GM23338 (cell line): ENCODE measurements at regions not wholly inside any gene's neighbourhood (a gene's known extent, or its start where the extent isn't known, plus 50 kb on each side); places are given as distances from the start of the nearest gene placed in this dataset.

Source experiments
- ATAC-seq: fragments of 200-7000 bp; cut with Tn5 transposase; 3 replicates; pipeline ENCODE4 v1.9.1; 2020
- DNase-seq: peaks from one replicate; pipeline ENCODE4 v3.0.0-alpha.2; 2015; ENCODE audit warnings: low spot score
- H2AFZ ChIP-seq: fragments of 200-600 bp; sonication (generic); 2 replicates; pipeline ENCODE4 v1.8.0; 2016; ENCODE audit warnings: antibody characterized with exemption, mild to moderate bottlenecking, moderate library complexity
- H3F3A ChIP-seq: fragments of 200-600 bp; sonication (generic); replicated peaks from 2 replicates; pipeline ENCODE4 v1.8.0; 2017; ENCODE audit warnings: antibody characterized with exemption, mixed run types, low read depth
- H3K27ac ChIP-seq: fragments of 200-600 bp; sonication (generic); 2 replicates; pipeline ENCODE4 v1.6.1; 2016; ENCODE audit warnings: low read depth
- H3K27me3 ChIP-seq: fragments of 200-600 bp; sonication (generic); 2 replicates; pipeline ENCODE4 v1.8.0; 2016; ENCODE audit warnings: mild to moderate bottlenecking, mixed run types, moderate library complexity; ENCODE audit not compliant: insufficient read depth
- H3K36me3 ChIP-seq: fragments of 200-600 bp; sonication (generic); 2 replicates; pipeline ENCODE4 v1.8.0; 2016; ENCODE audit warnings: mild to moderate bottlenecking; ENCODE audit not compliant: insufficient read depth
- H3K4me1 ChIP-seq: fragments of 200-600 bp; sonication (generic); 2 replicates; pipeline ENCODE4 v1.8.0; 2016; ENCODE audit warnings: mild to moderate bottlenecking, moderate library complexity; ENCODE audit not compliant: insufficient read depth
- H3K4me2 ChIP-seq: fragments of 200-600 bp; sonication (generic); 2 replicates; pipeline ENCODE4 v1.7.1; 2017; ENCODE audit warnings: mixed run types
- H3K4me3 ChIP-seq: fragments of 200-600 bp; sonication (generic); 2 replicates; pipeline ENCODE4 v1.6.1; 2016; ENCODE audit warnings: mixed run types
- H3K79me2 ChIP-seq: fragments of 200-600 bp; sonication (generic); replicated peaks from 2 replicates; pipeline ENCODE4 v1.8.0; 2017; ENCODE audit warnings: mild to moderate bottlenecking; ENCODE audit not compliant: insufficient read depth
- H3K9me2 ChIP-seq: fragments of 200-600 bp; sonication (generic); 2 replicates; pipeline ENCODE4 v1.8.0; 2017; ENCODE audit not compliant: insufficient read depth
- H4K20me1 ChIP-seq: fragments of 200-600 bp; sonication (generic); replicated peaks from 2 replicates; pipeline ENCODE4 v1.8.0; 2017; ENCODE audit warnings: mild to moderate bottlenecking; ENCODE audit not compliant: insufficient read depth
- H3K27ac Mint-ChIP-seq: 2 replicates; pipeline ENCODE4 v1.8.0; 2020; ENCODE audit warnings: inconsistent platforms, mild to moderate bottlenecking, moderate library complexity, mixed read lengths
- H3K27me3 Mint-ChIP-seq: 3 replicates; pipeline ENCODE4 v1.8.0; 2022; ENCODE audit warnings: low read depth, mild to moderate bottlenecking, moderate library complexity, mixed read lengths, inconsistent platforms; ENCODE audit not compliant: insufficient read depth, poor library complexity
- H3K36me3 Mint-ChIP-seq: 3 replicates; pipeline ENCODE4 v1.8.0; 2021; ENCODE audit warnings: low read depth, mild to moderate bottlenecking, inconsistent platforms, moderate library complexity, mixed read lengths
- H3K4me1 Mint-ChIP-seq: 3 replicates; pipeline ENCODE4 v1.8.0; 2020; ENCODE audit warnings: mild to moderate bottlenecking, inconsistent platforms, mixed read lengths
- H3K4me3 Mint-ChIP-seq: 3 replicates; pipeline ENCODE4 v1.8.0; 2021; ENCODE audit warnings: moderate library complexity, mild to moderate bottlenecking, inconsistent platforms, mixed read lengths
- H3K9me3 Mint-ChIP-seq: 3 replicates; pipeline ENCODE4 v1.8.0; 2020; ENCODE audit warnings: moderate library complexity, mild to moderate bottlenecking, inconsistent platforms, mixed read lengths
- EZH2 ChIP-seq: fragments of 200-600 bp; sonication (generic); IDR thresholded peaks from one replicate; pipeline ENCODE4 v1.8.0; 2017; ENCODE audit warnings: antibody characterized with exemption, mild to moderate bottlenecking, low read depth; ENCODE audit not compliant: unreplicated experiment
- POLR2AphosphoS5 ChIP-seq: IDR thresholded peaks from 2 replicates; pipeline ENCODE4 v1.6.1; 2016; ENCODE audit warnings: antibody characterized with exemption, low read depth
- STAT1 ChIP-seq: IDR thresholded peaks from one replicate; pipeline ENCODE4 v1.6.1; 2016; ENCODE audit warnings: antibody characterized with exemption; ENCODE audit not compliant: unreplicated experiment
- ZNF114 ChIP-seq: fragments of 250-450 bp; sonication (Bioruptor Pico); IDR thresholded peaks from 2 replicates; pipeline ENCODE4 v1.5.0; 2020; ENCODE audit warnings: mild to moderate bottlenecking, moderate library complexity
- TF ChIP-seq, protein P1 (sequence below): IDR thresholded peaks from one replicate; pipeline ENCODE4 v1.6.1; 2018; ENCODE audit warnings: antibody characterized with exemption; ENCODE audit not compliant: unreplicated experiment
- TF ChIP-seq, protein P2 (sequence below), 2 experiments: fragments of 200-600 bp in 1 of 2; sonication (generic) in 1 of 2; conservative IDR thresholded peaks; 2 replicates each; pipeline versions ENCODE4 v1.5.1 to v1.6.1; 2016 to 2017; ENCODE audit warnings: antibody characterized with exemption in 2 of 2, low read depth in 2 of 2, mild to moderate bottlenecking in 2 of 2, moderate library complexity in 1 of 2
- TF ChIP-seq, protein P3 (sequence below): IDR thresholded peaks from 2 replicates; pipeline ENCODE4 v1.6.1; 2016; ENCODE audit warnings: antibody characterized with exemption
- TF ChIP-seq, protein P4 (sequence below): fragments of 250-450 bp; sonication (Bioruptor Pico); IDR thresholded peaks from 2 replicates; pipeline ENCODE4 v1.5.0; 2020; ENCODE audit warnings: mild to moderate bottlenecking, moderate library complexity

DNA sequence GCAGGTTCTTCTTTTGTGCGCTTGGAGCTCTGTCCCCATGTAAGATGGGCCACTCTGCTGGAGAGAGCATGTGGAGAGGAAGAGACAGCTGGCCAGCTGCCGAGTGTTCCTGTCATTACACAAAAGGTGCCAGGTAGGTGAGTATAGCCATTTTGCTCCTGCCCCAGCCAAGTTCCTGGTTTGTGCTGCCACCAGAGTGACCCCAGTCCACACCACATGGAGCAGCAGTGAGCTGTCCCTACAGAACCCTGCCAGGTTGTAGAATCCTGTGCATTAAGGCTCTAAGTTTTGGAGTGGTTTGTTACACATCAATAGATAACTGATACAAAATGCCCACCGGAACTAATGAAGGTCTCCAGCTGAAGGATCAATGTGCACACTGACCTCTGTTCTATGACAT lies 84.6 kb upstream of the GHITM start:
- TF ChIP-seq STAT1, result no peak
- TF ChIP-seq, protein P1, sequence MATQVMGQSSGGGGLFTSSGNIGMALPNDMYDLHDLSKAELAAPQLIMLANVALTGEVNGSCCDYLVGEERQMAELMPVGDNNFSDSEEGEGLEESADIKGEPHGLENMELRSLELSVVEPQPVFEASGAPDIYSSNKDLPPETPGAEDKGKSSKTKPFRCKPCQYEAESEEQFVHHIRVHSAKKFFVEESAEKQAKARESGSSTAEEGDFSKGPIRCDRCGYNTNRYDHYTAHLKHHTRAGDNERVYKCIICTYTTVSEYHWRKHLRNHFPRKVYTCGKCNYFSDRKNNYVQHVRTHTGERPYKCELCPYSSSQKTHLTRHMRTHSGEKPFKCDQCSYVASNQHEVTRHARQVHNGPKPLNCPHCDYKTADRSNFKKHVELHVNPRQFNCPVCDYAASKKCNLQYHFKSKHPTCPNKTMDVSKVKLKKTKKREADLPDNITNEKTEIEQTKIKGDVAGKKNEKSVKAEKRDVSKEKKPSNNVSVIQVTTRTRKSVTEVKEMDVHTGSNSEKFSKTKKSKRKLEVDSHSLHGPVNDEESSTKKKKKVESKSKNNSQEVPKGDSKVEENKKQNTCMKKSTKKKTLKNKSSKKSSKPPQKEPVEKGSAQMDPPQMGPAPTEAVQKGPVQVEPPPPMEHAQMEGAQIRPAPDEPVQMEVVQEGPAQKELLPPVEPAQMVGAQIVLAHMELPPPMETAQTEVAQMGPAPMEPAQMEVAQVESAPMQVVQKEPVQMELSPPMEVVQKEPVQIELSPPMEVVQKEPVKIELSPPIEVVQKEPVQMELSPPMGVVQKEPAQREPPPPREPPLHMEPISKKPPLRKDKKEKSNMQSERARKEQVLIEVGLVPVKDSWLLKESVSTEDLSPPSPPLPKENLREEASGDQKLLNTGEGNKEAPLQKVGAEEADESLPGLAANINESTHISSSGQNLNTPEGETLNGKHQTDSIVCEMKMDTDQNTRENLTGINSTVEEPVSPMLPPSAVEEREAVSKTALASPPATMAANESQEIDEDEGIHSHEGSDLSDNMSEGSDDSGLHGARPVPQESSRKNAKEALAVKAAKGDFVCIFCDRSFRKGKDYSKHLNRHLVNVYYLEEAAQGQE, result no peak
- TF ChIP-seq, protein P2, sequence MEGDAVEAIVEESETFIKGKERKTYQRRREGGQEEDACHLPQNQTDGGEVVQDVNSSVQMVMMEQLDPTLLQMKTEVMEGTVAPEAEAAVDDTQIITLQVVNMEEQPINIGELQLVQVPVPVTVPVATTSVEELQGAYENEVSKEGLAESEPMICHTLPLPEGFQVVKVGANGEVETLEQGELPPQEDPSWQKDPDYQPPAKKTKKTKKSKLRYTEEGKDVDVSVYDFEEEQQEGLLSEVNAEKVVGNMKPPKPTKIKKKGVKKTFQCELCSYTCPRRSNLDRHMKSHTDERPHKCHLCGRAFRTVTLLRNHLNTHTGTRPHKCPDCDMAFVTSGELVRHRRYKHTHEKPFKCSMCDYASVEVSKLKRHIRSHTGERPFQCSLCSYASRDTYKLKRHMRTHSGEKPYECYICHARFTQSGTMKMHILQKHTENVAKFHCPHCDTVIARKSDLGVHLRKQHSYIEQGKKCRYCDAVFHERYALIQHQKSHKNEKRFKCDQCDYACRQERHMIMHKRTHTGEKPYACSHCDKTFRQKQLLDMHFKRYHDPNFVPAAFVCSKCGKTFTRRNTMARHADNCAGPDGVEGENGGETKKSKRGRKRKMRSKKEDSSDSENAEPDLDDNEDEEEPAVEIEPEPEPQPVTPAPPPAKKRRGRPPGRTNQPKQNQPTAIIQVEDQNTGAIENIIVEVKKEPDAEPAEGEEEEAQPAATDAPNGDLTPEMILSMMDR (conservative IDR thresholded peaks at IDR 0.05; ENCODE audit: low read depth in 2 of 2), result peak in 1 of 2 experiments; percentile 37; a peak in 2 of 4 replicates
- no peak for TF ChIP-seq ZNF114
- TF ChIP-seq POLR2AphosphoS5, result no peak
- TF ChIP-seq EZH2, result no peak
- TF ChIP-seq, protein P3, sequence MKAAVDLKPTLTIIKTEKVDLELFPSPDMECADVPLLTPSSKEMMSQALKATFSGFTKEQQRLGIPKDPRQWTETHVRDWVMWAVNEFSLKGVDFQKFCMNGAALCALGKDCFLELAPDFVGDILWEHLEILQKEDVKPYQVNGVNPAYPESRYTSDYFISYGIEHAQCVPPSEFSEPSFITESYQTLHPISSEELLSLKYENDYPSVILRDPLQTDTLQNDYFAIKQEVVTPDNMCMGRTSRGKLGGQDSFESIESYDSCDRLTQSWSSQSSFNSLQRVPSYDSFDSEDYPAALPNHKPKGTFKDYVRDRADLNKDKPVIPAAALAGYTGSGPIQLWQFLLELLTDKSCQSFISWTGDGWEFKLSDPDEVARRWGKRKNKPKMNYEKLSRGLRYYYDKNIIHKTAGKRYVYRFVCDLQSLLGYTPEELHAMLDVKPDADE, result no peak
- TF ChIP-seq, protein P4, sequence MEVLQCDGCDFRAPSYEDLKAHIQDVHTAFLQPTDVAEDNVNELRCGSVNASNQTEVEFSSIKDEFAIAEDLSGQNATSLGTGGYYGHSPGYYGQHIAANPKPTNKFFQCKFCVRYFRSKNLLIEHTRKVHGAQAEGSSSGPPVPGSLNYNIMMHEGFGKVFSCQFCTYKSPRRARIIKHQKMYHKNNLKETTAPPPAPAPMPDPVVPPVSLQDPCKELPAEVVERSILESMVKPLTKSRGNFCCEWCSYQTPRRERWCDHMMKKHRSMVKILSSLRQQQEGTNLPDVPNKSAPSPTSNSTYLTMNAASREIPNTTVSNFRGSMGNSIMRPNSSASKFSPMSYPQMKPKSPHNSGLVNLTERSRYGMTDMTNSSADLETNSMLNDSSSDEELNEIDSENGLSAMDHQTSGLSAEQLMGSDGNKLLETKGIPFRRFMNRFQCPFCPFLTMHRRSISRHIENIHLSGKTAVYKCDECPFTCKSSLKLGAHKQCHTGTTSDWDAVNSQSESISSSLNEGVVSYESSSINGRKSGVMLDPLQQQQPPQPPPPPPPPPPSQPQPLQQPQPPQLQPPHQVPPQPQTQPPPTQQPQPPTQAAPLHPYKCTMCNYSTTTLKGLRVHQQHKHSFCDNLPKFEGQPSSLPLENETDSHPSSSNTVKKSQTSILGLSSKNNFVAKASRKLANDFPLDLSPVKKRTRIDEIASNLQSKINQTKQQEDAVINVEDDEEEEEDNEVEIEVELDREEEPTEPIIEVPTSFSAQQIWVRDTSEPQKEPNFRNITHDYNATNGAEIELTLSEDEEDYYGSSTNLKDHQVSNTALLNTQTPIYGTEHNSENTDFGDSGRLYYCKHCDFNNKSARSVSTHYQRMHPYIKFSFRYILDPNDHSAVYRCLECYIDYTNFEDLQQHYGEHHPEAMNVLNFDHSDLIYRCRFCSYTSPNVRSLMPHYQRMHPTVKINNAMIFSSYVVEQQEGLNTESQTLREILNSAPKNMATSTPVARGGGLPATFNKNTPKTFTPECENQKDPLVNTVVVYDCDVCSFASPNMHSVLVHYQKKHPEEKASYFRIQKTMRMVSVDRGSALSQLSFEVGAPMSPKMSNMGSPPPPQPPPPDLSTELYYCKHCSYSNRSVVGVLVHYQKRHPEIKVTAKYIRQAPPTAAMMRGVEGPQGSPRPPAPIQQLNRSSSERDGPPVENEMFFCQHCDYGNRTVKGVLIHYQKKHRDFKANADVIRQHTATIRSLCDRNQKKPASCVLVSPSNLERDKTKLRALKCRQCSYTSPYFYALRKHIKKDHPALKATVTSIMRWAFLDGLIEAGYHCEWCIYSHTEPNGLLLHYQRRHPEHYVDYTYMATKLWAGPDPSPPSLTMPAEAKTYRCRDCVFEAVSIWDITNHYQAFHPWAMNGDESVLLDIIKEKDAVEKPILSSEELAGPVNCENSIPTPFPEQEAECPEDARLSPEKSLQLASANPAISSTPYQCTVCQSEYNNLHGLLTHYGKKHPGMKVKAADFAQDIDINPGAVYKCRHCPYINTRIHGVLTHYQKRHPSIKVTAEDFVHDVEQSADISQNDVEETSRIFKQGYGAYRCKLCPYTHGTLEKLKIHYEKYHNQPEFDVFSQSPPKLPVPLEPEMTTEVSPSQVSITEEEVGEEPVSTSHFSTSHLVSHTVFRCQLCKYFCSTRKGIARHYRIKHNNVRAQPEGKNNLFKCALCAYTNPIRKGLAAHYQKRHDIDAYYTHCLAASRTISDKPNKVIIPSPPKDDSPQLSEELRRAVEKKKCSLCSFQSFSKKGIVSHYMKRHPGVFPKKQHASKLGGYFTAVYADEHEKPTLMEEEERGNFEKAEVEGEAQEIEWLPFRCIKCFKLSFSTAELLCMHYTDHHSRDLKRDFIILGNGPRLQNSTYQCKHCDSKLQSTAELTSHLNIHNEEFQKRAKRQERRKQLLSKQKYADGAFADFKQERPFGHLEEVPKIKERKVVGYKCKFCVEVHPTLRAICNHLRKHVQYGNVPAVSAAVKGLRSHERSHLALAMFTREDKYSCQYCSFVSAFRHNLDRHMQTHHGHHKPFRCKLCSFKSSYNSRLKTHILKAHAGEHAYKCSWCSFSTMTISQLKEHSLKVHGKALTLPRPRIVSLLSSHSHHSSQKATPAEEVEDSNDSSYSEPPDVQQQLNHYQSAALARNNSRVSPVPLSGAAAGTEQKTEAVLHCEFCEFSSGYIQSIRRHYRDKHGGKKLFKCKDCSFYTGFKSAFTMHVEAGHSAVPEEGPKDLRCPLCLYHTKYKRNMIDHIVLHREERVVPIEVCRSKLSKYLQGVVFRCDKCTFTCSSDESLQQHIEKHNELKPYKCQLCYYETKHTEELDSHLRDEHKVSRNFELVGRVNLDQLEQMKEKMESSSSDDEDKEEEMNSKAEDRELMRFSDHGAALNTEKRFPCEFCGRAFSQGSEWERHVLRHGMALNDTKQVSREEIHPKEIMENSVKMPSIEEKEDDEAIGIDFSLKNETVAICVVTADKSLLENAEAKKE, result no peak
- H3K4me3 ChIP-seq, result no peak overlapping the region
- H3K4me2 ChIP-seq, result no peak overlapping the region
- no peak overlapping the region for H3K4me3 Mint-ChIP-seq
- no peaks in the 10 kb centered on the region for H3K36me3 ChIP-seq
- H3K27ac ChIP-seq, result no peak overlapping the region
- H3K36me3 Mint-ChIP-seq, result no peaks in the 10 kb centered on the region
- H3K79me2 ChIP-seq, result no peaks in the 10 kb centered on the region
- H3K9me2 ChIP-seq, result no peaks in the 10 kb centered on the region
- H4K20me1 ChIP-seq, result no peaks in the 10 kb centered on the region
- H3K4me1 Mint-ChIP-seq, result peaks cover 15% of the 10 kb centered on the region; the same call in 2 of the 3 replicates
- no peaks in the 10 kb centered on the region for H3K27me3 ChIP-seq
- no peak overlapping the region for H3K27ac Mint-ChIP-seq
- no peaks in the 10 kb centered on the region for H3K27me3 Mint-ChIP-seq
- ATAC-seq, result peak; percentile 77
- no peaks in the 10 kb centered on the region for H3F3A ChIP-seq
- no peak overlapping the region for H2AFZ ChIP-seq
- 0 out of 2 replicates have a peak, but pooled peaks cover 6% of the 10 kb centered on the region for H3K4me1 ChIP-seq
- no peaks in the 10 kb centered on the region; the same call in 1 of the 3 replicates for H3K9me3 Mint-ChIP-seq
- DNase-seq, result peak; percentile 33
